ENCODE measurements at regions not wholly inside any gene's neighbourhood (a gene's known extent, or its start where the extent isn't known, plus 50 kb on each side); places are given as distances from the start of the nearest gene placed in this dataset.

- TF ChIP-seq CTCF (IDR thresholded peaks at IDR 0.05) (no peak), POLR2A (IDR thresholded peaks at IDR 0.05) (no peak)
Observed at GRCh38 chr1:82346141-82346540, 545.4 kb downstream of the ADGRL2 start.
